Lung (tissue), 11 donors: ENCODE measurements at regions not wholly inside any gene's neighbourhood (a gene's known extent, or its start where the extent isn't known, plus 50 kb on each side); places are given as distances from the start of the nearest gene placed in this dataset.

Experiments
- ATAC-seq: fragments of 200-7000 bp; cut with Tn5 transposase; one replicate; pipeline ENCODE4 v1.9.1; 2020; ENCODE audit warnings: moderate number of reproducible peaks; ENCODE audit not compliant: insufficient read depth, low FRiP score
- DNase-seq, 3 donors: peaks; one replicate each; pipeline ENCODE4 v3.0.0-alpha.2; 2013 to 2017
- H3K27ac ChIP-seq, 2 donors: one replicate each; pipeline ENCODE4 v1.5.1; 2013; ENCODE audit warnings: mild to moderate bottlenecking in 2 of 2, moderate library complexity in 2 of 2, control low read depth in 1 of 2, inconsistent platforms in 1 of 2, low read depth in 1 of 2, low read length in 1 of 2
- H3K27me3 ChIP-seq, 3 donors: one replicate each; pipeline ENCODE4 v1.5.1; 2013; ENCODE audit warnings: low read length in 2 of 3; ENCODE audit not compliant: control insufficient read depth in 3 of 3, insufficient read depth in 3 of 3
- H3K36me3 ChIP-seq, 4 donors: one replicate each; pipeline ENCODE4 v1.5.1; 2013; ENCODE audit warnings: low read length in 4 of 4, mild to moderate bottlenecking in 1 of 4, moderate library complexity in 1 of 4; ENCODE audit not compliant: control insufficient read depth in 4 of 4, insufficient read depth in 4 of 4
- H3K4me1 ChIP-seq, 5 donors: one replicate each; pipeline ENCODE4 v1.5.1; 2013; ENCODE audit warnings: low read length in 5 of 5, mild to moderate bottlenecking in 2 of 5, moderate library complexity in 1 of 5; ENCODE audit not compliant: control insufficient read depth in 5 of 5, insufficient read depth in 5 of 5
- H3K4me3 ChIP-seq: one replicate; pipeline ENCODE4 v1.5.1; 2013; ENCODE audit warnings: mild to moderate bottlenecking, control low read depth, moderate library complexity
- H3K9ac ChIP-seq, 2 donors: one replicate each; pipeline ENCODE4 v1.5.1; 2013; ENCODE audit warnings: low read length in 2 of 2, control low read depth in 1 of 2; ENCODE audit not compliant: insufficient read depth in 1 of 2
- H3K9me3 ChIP-seq, 4 donors: one replicate each; pipeline ENCODE4 v1.5.1; 2013; ENCODE audit warnings: low read length in 3 of 4, mild to moderate bottlenecking in 1 of 4, moderate library complexity in 1 of 4; ENCODE audit not compliant: control insufficient read depth in 4 of 4, insufficient read depth in 3 of 4
- CTCF ChIP-seq: IDR thresholded peaks from 2 replicates; pipeline ENCODE4 v1.5.1; 2012; ENCODE audit warnings: mild to moderate bottlenecking; ENCODE audit errors: control extremely low read depth, extremely low read depth
- WGBS, 2 donors: extraction: QIAGEN DNeasy Blood & Tissue Kit; methylation state at CpG; one replicate each; pipeline ENCODE4 v1.1.7; 2013; 5-methylcytosine and 5-hydroxymethylcytosine counted together
- donor health status: control.
- donor health status: control.
- donor health status: Bipolar disorder and iron deficiency.
- donor health status: healthy.
- donor health status: DM: yes; HTN: yes; CAD: no.

- DNase-seq (peak in 1 of 3 donors; percentile 10), ATAC-seq (no peak)
- WGBS, 2 donors: 93 to 95% methylated on average over 13 of the region's 13 CpGs
- no peak for TF ChIP-seq CTCF
- H3K4me1 ChIP-seq: peaks cover 0 to 10% (median 0%) of the 10 kb centered on the region in 5 donors
- no peak overlapping the region for H3K9ac ChIP-seq
- peaks cover 0 to 1% (median 0%) of the 10 kb centered on the region in 4 donors for H3K9me3 ChIP-seq
- no peak overlapping the region for H3K27ac ChIP-seq
- no peaks in the 10 kb centered on the region for H3K36me3 ChIP-seq
- H3K4me3 ChIP-seq: no peak overlapping the region
- H3K27me3 ChIP-seq: no peaks in the 10 kb centered on the region
Observed at GRCh38 chr6:167769408-167770190, 57.1 kb upstream of the AFDN start.

- Histone ChIP-seq H3K9me3 (peaks cover 0 to 1% (median 0%) of the 10 kb centered on the region in 4 donors), H3K27ac (no peak overlapping the region), H3K4me1 (peaks cover 0 to 10% (median 0%) of the 10 kb centered on the region in 5 donors), H3K4me3 (no peak overlapping the region), H3K27me3 (no peaks in the 10 kb centered on the region), H3K9ac (no peak overlapping the region), H3K36me3 (no peaks in the 10 kb centered on the region)
- ATAC-seq (no peak), DNase-seq (no peak)
- WGBS, 2 donors: 85 to 89% methylated on average over 14 of the region's 14 CpGs
- no peak for TF ChIP-seq CTCF
Observed at GRCh38 chr6:167770291-167770955, 56.3 kb upstream of the AFDN start.

- Histone ChIP-seq H3K27me3 (no peaks in the 10 kb centered on the region), H3K9ac (no peak overlapping the region), H3K4me1 (peaks cover 0 to 13% (median 0%) of the 10 kb centered on the region in 5 donors), H3K36me3 (no peaks in the 10 kb centered on the region), H3K9me3 (peaks cover 0 to 1% (median 0%) of the 10 kb centered on the region in 4 donors), H3K4me3 (no peak overlapping the region), H3K27ac (no peak overlapping the region)
- no peak for TF ChIP-seq CTCF
- DNase-seq: no peak
- 97 to 98% methylated on average over 11 of the region's 11 CpGs for WGBS, 2 donors
- no peak for ATAC-seq
Observed at GRCh38 chr6:167774881-167775280, 51.8 kb upstream of the AFDN start.
